ENCODE measurements at regions not wholly inside any gene's neighbourhood (a gene's known extent, or its start where the extent isn't known, plus 50 kb on each side); places are given as distances from the start of the nearest gene placed in this dataset.
"Not testable (repeated sequence)": the region's sequence is repeated elsewhere in the genome, so short reads cannot be mapped to it uniquely, and the experiment has no call there.

DNA sequence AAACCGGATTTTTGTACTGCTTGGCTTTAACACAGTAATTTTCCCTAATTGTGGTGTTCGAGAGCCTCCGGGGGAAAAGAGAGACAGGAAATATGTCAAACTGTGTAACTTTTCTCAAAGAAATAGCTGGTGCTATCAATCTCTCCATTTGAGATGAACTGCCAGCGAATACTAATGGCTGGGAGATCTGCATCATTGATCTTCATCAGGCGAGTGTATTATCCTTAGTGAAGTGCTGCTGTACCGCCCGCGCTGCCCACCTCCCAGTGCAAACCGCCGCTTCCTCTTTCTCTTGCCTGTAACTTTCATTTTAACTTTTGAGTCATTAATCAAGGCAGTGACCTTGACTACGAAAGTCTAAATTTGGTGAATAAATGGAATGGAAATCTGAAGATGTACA lies 246.1 kb upstream of the ST6GAL2 start:
- peak; percentile 7 for DNase-seq

DNA sequence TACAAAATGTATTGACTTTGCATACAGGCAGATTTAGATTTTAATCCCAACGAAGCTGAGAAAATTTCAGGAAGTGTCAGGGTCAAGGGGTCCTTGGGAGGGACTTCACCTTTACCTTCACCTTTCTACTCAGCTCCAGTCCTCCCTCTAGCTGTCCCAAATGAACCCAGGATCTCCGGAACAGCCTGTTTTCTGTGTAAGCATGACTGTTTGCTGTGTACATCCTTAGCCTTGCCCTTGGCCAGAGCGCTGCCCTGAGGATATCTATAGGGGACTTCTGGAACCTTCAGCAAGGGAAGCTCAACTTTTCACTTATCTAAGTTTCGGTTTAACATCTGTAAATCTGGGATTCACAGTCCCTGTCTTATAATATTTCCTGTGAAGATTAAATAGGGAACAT lies 246.8 kb upstream of the ST6GAL2 start:
- DNase-seq, result no peak

DNA sequence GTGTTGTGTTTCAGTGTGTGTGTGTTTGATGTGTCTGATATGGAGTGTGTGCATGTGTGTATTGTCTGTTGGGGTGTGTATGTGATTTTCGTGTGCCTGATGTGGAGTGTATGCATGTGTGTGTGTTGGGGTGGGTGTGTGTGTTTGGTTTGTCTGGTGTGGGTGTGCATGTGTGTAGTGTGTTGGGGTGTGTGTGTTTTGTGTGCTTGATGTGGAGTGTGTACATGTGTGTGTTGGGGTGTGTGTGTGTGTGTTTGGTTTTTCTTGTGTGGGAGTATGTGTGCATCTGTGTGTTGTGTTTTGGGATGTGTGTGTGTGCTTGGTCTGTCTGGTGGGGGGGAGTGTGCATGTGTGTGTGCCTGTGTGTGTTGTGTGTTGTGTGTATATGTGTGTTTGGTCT lies 247.4 kb upstream of the ST6GAL2 start:
- no peak for DNase-seq

DNA sequence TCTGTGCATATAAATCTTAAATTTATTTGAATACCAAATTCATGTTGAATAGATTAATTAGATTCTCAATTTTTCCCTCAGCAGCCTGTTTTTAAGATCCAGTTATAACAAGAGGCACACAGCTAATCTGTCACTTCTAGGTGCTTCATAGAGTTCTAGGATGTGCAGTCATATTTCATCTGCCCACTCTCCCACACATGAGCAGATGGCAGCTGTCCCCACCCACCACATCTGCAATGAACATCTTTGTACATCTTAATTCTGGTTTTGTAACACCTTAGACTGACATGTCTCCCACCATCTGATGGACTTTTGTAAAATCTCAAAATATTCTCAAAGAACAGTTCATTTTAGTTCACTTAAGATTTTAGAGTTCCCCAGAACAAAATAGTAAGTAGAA lies 250.8 kb upstream of the ST6GAL2 start:
- DNase-seq, result no peak

DNA sequence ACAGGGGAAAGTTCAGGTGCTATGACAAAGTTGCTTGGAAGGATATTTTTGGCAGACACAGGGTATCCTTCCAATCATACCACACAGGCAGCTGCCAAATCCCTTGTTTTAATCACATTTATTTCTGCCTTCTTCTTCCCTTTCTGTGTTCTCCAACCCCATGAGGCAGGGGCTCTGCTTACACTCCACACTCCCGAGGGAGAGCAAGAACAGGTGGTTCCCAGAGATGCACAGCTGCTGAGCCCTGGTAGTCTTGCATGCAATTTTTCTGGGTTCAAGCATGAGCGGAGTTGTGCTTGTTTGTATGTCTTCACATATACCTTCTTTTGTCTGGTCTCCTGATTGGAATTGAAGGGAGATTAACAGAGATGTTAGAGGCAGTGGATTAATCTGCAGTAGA lies 251.7 kb upstream of the ST6GAL2 start:
- DNase-seq, result no peak

DNA sequence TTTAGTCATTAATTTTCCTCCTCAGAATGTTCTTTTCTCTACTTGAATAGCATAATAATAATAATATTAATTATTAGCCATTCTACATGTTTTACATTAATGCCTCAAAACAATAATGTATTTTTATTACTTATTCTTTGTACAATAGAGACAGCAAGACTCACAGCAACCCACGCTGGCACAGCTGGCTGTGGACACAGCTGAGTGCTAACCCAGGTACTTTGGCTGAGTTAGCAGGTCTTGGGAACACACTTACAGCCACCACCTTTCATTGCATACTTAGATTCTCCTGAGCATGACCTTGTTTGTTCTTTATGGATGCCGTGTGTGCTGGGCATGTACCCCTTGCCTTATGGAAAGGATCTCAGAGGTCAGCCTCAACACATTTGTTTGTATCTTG lies 260.2 kb upstream of the ST6GAL2 start:
- no peak for DNase-seq

DNA sequence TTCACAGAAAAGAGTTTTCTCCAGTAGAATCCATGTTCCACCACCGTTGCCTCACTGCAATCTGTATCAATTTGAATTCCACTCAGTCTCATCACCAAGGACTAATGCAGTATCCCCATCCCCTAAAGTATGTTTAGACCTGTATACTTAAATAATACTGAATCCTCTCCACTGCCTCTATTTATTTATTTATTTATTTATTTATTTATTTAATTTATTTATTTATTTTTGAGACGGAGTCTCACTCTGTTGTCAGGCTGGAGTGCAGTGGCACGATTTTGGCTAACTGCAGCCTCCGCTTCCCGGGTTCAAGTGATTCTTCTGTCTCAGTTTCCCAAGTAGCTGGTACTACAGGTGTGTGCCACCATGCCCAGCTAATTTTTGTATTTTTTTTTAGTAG lies 260.7 kb upstream of the ST6GAL2 start:
- DNase-seq, result not testable (repeated sequence)

DNA sequence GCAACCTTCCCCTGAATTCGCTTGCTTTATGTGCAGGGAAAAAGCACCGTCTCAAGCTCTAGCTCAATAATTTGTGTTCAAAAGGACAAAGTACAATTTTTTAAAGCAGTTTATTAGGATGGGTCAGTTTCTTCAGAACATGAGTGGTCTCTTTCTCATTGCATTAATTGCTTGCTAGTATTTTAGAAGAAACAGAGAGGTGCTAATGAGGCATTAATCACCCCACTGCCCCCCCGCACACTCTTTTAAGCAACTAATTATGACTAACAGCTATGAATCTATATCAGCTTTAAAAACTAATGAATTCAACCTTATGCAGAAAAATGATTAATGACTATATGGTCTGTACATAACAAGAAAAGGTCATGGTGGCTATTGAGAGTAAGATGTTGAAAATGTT lies 262.1 kb upstream of the ST6GAL2 start:
- DNase-seq, result no peak

DNA sequence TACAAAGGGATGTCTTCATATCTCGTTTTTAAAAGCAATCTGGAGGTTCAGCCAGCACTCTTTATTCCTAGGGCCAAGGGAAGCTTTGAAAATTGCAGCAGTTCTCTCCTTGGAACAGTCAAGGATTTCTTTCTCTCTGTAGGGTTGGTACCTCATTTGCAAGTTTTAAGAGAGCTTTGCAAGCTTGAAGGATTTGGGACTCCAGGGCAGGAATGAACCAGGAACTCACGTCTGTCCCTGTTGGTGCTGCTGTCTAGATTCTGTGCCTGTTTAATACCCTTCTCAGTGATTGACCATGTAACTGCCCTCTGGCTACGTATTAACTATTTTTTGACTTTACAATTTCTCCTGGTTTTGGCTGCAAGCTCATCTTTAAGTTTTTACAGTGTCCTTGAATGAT lies 262.5 kb upstream of the ST6GAL2 start:
- DNase-seq, result no peak

DNA sequence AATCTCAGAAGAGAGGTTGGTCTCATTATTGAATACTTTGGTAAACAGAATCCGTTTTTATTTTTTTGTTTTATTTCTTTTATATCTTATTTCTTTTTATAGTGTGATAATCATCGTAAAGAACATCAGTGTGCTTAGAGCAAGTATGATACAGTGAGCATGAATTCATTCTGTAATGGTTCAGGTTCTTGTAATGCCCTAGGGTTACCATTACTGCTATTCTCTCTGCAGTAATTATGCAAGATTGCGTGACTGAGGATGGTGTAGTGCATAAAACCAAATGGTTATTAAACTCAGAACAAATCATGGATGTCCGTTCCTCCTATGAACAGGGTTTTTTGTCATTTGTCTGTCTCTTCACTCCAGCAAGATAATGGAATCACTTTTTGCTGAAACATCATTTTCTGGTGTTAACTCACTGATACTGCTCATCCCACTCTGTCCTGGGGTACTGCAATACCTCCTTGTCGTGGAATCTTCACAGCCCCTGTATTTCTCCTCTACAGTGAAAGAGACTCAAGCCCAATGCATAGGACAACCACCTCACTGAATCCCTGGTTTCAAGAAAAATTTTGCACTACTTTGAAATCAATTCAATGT lies 274.8 kb upstream of the ST6GAL2 start:
- DNase-seq, result no peak

DNA sequence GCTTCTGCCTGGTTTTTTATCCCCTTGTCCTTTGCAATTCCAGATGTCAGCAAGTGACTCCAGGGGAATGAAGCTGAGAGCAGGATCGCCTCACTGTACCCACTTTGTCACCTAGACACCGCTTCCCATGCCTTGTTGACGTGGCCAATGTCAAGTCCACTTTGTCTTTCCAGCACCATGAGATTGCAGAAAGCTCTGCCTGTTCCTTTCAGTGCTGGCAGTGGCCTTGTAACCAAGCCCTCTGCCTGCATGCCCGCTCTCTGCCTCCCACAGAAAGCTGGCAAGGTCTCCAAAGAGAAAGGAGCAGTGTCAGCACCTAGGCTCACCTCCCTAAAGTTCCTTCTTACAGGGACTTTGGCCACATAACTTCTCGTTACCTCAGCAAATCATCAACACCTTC lies 282.2 kb upstream of the ST6GAL2 start:
- DNase-seq, result no peak

DNA sequence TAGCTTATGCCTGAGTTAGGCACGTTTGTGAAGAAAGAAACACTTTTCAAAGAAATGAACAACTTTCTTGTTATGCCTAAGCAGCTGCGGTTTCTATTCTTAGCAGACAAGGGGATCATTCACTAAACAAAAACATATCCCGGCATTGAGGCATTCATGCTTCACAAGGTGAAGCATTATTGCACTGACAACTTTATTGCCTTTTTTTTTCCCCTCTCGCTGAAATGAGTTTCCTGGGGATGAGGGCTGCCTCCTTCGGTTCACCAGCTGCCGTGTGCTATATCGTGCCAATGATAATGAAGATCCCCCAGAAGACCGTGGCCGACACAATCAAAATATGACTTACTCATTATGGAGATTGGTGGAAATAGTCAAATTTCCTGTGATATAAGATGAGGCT lies 288.2 kb upstream of the ST6GAL2 start:
- no peak for DNase-seq

DNA sequence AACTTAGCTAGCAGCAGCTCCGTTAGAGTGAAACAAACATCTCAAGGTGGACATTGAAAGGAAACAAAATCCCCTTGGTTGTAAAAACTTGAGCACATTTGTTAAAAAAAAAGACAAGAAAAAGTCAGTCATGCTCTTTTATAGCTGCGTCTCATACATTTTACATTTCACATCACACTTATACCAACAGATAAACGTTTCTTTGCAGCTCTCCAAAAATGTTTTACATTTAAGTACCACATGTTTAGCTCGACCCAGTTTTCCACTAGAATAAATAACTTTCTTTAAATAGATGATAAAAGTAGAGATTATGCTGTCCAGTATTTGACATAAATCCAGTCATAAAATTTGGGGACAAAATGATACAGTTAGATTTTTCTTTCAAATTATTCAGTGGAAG lies 297.0 kb upstream of the ST6GAL2 start:
- DNase-seq, result no peak

DNA sequence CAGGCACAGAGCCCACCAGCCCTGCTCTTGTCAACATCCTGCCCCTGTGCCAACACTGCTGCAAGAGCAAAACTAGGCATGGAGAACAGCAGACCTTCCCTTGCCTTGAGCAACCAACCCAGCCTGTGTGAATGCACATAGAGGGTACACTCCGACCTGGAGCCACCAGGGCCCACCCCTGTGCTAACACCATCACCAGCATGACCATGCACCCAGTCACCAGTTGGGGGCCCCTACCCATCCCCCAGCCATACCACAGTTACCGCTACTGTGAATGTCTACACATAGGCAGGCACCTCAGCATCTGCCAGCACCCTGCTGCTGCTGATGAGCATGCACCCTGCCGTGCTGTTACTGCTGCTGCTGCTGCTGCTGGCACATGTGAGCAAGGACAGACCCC lies 301.9 kb upstream of the ST6GAL2 start:
- DNase-seq, result no peak

DNA sequence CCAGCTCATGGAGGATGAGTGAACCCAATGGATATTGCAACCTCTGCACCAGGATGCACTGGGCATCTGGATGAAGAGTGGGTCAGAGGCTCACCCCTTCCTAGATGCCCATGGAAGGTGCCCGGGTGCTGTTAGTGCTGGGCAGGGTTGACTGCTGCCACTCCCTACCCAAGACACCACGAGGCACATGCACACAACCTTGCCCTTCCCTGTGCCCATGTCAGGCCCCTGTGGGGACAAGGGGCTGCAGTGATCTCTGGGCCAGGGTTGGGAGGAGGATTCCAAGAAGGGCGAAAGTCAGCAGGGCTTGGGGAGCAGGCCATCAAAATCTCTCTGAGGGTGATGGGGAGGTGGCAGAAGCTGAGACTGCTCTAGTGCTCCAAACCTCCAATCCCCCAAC lies 309.7 kb upstream of the ST6GAL2 start:
- DNase-seq, result no peak

DNA sequence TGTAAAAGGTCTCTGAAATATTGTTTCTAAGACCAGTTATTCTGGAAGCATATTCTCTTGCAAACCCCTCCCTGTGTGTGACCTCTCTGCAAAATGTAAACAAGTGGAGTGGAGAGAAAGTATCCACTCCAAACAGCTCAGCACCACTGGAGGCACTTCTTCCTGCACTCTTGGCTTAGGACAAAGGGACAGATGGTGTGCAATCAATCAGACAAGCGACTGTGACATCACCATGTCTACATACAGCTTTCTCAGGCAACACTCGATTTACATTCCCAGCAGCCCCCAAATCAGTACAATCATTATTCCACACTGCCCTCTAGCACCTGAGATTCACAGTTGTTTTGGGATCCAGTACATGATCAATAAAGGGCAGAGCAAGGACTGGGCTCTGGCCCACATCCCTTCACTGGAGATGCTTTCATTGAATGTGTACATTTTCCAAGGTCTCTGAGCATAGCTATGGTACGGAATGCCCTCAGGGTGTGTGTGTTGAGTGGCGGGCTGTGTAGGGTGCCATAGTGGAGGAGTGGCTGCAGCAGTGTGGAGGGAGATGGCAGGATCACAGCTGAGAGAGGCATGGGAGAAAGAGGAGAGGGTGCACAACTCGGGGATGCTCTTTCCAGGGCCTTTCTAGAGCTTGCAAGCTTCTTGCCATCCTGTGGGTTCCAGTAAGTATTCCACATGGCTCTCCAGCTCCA lies 311.8 kb upstream of the ST6GAL2 start:
- DNase-seq, result no peak

DNA sequence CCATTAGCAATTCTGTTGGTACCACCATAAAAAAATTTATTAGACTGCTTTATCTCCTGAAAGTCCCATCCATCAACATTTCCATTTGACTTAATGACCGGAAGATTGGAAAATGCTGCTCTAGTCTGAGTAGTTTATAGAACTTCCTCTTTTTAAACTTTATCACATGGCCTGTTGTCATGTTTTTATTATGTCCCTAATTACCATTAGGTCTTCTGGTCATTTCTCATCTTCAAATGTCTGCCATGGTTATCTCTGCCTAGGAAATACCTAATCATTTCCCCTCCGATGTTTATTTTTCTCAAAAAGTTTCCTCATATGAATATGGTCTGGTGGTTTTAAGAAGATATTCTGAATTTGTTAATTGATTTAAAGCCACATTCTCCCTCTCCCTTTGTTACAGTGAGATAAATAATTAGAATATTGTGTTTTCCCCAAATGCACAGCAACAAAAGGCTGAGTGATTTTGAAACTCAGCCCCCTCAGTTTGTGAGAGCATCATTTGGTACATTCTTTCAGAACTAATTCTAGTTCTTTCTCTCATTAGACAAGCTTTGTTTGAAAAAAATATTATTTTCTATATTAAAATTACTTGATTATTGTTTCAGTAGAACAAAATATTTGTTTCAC lies 317.1 kb upstream of the ST6GAL2 start:
- DNase-seq, result no peak

DNA sequence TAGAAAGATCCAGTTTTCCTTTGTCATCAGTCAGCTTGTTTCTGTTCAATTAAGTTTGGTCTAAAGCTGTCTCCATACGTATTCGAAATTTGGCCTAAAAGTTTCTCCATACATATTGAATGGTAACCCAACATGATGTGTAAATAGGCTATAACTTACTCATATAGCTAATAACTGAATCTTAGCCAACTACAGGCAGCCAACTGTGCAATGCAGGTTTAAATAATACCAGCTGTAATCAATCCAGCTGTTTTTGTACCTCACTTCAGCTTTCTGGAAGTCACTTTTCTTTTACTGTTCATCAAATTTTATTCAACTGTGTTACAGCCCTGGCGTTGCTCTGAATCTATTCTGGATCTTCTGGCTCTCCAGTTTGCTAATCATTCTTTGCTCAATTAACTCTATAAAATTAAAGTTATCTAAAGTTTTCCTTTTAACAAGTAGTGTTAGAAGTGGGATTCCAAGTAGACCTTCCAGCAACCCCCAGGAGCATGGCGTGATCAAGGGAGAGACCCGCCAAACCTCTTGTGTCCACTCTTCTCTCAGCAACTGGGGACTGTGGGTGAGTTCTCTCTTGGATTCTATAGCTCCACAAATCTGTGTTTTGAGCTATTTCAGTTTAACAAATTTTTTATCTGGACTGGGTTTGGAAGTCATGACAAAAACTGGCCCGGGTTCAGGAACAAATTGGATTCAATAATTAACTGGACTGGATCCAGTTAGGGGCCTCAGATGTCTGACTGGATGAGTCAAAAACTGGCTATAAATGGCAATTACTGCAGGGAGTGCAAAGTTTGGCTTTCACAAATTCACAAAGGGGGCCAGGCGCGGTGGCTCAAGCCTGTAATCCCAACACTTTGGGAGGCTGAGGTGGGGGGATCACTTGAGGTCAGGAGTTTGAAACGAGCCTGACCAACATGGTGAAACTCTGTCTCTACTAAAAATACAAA lies 329.7 kb upstream of the ST6GAL2 start:
- no peak for DNase-seq

DNA sequence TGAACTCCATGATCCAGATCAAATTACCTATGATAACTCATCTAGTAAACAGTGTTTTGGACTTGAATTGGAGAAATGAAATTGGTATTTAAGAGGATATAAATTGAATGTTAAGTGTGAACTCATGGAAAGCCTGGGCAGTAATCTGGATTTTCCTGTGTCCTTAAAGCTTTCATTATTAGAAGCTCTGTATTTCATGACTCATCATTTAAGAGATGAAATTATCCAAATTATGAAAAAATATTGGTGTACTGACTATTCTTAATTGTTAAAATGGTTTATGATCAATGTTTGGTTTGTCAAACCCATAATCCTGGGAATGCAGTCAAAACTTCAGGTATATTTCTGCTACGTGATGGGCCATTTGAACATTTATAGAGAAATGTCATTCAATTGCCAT lies 332.2 kb upstream of the ST6GAL2 start:
- no peak for DNase-seq

DNA sequence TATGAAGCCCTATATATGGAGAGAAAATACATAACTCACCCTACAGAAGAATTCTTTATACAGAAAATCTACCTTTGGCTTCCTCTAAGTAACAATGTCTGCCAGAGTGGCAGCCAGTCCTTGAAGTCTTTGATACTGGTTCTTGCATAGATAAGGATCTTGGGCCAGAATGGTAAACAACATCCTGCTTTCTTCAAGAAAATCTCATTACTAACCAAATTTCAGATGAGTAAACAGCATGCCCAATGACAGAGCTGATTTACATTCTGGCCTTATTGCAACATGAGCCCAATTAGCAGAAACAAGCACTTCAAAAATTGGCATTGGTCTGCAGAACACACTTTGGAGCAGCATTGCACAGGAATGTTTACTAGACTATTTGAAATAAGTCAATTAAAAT lies 336.5 kb upstream of the ST6GAL2 start:
- DNase-seq, result no peak

DNA sequence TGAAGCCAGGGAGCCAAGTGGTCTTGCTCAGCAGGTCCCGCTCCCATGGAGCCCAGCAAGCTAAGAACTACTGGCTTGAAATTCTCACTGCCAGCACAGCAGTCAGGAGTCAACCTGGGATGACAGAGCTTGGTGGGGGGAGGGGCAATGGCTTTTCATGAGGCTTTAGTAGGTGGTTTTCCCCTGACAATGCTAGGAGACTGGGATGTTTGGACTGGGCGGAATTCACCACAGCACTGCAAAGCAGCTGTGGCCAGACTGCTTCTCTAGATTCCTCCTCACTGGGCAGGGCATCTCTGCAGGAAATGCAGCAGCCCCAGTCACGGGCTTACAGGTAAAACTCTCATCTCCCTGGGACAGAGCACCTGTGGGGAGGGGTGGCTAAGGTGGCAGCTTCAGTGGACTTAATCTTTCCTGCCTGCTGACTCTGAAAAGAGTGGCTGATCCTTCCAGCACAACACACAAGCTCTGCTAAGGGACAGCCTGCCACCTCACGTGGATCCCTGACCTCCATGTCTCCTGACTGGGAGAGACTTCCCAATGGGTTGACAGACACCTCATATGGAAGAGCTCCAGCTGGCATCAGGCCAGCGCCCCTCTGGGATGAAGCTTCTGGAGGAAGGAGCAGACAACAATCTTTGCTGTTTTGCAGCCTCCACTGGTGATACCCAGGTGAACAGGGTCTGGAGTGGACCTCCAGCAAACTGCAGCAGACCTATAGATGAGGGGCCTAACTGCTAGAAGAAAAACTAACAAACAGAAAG lies 349.7 kb upstream of the ST6GAL2 start:
- no peak for DNase-seq

DNA sequence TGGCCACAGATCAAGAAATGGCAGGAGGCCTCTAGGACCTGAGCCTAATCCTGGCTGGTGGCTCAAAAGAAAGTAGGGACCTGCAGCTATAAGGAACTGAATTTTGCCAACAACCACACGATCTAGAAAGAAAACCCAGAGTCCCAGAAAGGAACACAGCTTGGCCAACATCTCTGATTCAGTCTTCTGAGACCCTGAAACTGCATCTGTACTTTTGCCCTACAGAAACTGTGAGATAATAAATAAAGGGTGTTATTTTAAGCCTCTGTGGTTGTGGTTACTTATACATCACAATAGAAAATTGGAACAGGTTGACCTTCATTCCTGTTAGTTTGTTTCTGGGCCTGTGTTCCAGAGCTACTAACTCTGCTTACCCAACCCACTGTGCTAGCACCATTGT lies 356.8 kb upstream of the ST6GAL2 start:
- no peak for DNase-seq

DNA sequence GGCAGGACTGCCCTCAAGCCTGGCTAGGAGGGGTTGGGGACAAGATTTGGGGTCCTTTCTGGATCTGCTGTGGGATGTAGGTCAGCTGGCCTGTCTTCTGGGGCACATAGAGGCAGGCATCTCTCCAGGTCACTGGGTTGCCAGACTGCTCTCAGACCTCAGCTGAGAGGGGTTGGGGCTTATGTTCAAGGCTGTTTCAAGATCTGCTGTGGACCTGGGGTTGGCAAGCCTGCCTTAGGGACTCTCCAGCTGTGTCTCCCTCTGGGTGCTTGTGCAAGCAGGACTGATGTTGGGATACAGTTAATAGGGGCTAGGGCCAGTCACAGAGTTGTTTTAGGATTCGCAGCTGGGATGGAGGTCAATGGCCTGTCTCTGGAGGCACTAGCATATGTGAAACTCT lies 363.0 kb upstream of the ST6GAL2 start:
- no peak for DNase-seq
